Lung (tissue), 11 donors: ENCODE measurements at regions not wholly inside any gene's neighbourhood (a gene's known extent, or its start where the extent isn't known, plus 50 kb on each side); places are given as distances from the start of the nearest gene placed in this dataset.

Experiments used
- ATAC-seq: fragments of 200-7000 bp; cut with Tn5 transposase; one replicate; pipeline ENCODE4 v1.9.1; 2020; ENCODE audit warnings: moderate number of reproducible peaks; ENCODE audit not compliant: insufficient read depth, low FRiP score
- DNase-seq, 3 donors: peaks; one replicate each; pipeline ENCODE4 v3.0.0-alpha.2; 2013 to 2017
- H3K27ac ChIP-seq, 2 donors: one replicate each; pipeline ENCODE4 v1.5.1; 2013; ENCODE audit warnings: mild to moderate bottlenecking in 2 of 2, moderate library complexity in 2 of 2, control low read depth in 1 of 2, inconsistent platforms in 1 of 2, low read depth in 1 of 2, low read length in 1 of 2
- H3K27me3 ChIP-seq, 3 donors: one replicate each; pipeline ENCODE4 v1.5.1; 2013; ENCODE audit warnings: low read length in 2 of 3; ENCODE audit not compliant: control insufficient read depth in 3 of 3, insufficient read depth in 3 of 3
- H3K36me3 ChIP-seq, 4 donors: one replicate each; pipeline ENCODE4 v1.5.1; 2013; ENCODE audit warnings: low read length in 4 of 4, mild to moderate bottlenecking in 1 of 4, moderate library complexity in 1 of 4; ENCODE audit not compliant: control insufficient read depth in 4 of 4, insufficient read depth in 4 of 4
- H3K4me1 ChIP-seq, 5 donors: one replicate each; pipeline ENCODE4 v1.5.1; 2013; ENCODE audit warnings: low read length in 5 of 5, mild to moderate bottlenecking in 2 of 5, moderate library complexity in 1 of 5; ENCODE audit not compliant: control insufficient read depth in 5 of 5, insufficient read depth in 5 of 5
- H3K4me3 ChIP-seq: one replicate; pipeline ENCODE4 v1.5.1; 2013; ENCODE audit warnings: mild to moderate bottlenecking, control low read depth, moderate library complexity
- H3K9ac ChIP-seq, 2 donors: one replicate each; pipeline ENCODE4 v1.5.1; 2013; ENCODE audit warnings: low read length in 2 of 2, control low read depth in 1 of 2; ENCODE audit not compliant: insufficient read depth in 1 of 2
- H3K9me3 ChIP-seq, 4 donors: one replicate each; pipeline ENCODE4 v1.5.1; 2013; ENCODE audit warnings: low read length in 3 of 4, mild to moderate bottlenecking in 1 of 4, moderate library complexity in 1 of 4; ENCODE audit not compliant: control insufficient read depth in 4 of 4, insufficient read depth in 3 of 4
- WGBS, 2 donors: extraction: QIAGEN DNeasy Blood & Tissue Kit; methylation state at CpG; one replicate each; pipeline ENCODE4 v1.1.7; 2013; 5-methylcytosine and 5-hydroxymethylcytosine counted together
- TF ChIP-seq, protein P1 (sequence below): IDR thresholded peaks from 2 replicates; pipeline ENCODE4 v1.5.1; 2012; ENCODE audit warnings: mild to moderate bottlenecking; ENCODE audit errors: control extremely low read depth, extremely low read depth
- donor health status: control.
- donor health status: control.
- donor health status: Bipolar disorder and iron deficiency.
- donor health status: healthy.
- donor health status: DM: yes; HTN: yes; CAD: no.

DNA sequence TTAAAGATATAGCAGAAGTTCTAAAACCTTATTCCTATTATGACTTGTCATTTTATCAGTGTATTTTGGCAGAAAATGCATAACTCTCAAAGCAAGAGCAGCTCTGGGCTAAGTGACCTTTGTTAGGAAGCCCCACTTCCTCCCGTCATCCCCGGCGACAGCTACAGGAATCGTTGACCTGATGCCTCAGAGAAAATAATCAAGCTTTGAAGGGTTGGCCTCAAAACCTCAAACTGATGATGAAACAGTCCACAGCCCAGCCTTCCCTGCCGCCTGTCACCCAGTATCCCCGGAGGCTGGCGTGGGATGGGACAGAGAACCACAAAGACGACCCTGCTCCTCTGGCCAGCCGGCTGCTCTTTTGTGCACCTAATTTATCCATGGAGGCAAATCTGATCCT, 65.3 kb downstream of the KCNF1 start:
- Histone ChIP-seq H3K36me3 (no peaks in the 10 kb centered on the region), H3K4me3 (no peak overlapping the region), H3K27ac (no peak overlapping the region), H3K27me3 (no peaks in the 10 kb centered on the region), H3K9ac (no peak overlapping the region), H3K4me1 (peaks cover 0 to 55% (median 9%) of the 10 kb centered on the region in 5 donors), H3K9me3 (no peaks in the 10 kb centered on the region)
- DNase-seq (peak; percentile 28 to 39 (median 30)), ATAC-seq (no peak)
- TF ChIP-seq, protein P1, sequence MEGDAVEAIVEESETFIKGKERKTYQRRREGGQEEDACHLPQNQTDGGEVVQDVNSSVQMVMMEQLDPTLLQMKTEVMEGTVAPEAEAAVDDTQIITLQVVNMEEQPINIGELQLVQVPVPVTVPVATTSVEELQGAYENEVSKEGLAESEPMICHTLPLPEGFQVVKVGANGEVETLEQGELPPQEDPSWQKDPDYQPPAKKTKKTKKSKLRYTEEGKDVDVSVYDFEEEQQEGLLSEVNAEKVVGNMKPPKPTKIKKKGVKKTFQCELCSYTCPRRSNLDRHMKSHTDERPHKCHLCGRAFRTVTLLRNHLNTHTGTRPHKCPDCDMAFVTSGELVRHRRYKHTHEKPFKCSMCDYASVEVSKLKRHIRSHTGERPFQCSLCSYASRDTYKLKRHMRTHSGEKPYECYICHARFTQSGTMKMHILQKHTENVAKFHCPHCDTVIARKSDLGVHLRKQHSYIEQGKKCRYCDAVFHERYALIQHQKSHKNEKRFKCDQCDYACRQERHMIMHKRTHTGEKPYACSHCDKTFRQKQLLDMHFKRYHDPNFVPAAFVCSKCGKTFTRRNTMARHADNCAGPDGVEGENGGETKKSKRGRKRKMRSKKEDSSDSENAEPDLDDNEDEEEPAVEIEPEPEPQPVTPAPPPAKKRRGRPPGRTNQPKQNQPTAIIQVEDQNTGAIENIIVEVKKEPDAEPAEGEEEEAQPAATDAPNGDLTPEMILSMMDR = no peak
- 8 to 21% methylated on average over 9 of the region's 9 CpGs for WGBS, 2 donors

GRCh38 chr2:10977621-10978020, 65.9 kb downstream of the KCNF1 start:
- Histone ChIP-seq H3K4me1 (peaks cover 0 to 59% (median 9%) of the 10 kb centered on the region in 5 donors), H3K9me3 (no peaks in the 10 kb centered on the region), H3K27ac (no peak overlapping the region), H3K36me3 (no peaks in the 10 kb centered on the region), H3K27me3 (no peaks in the 10 kb centered on the region), H3K9ac (no peak overlapping the region), H3K4me3 (no peak overlapping the region)
- ATAC-seq (no peak), DNase-seq (peak; percentile 45 to 58 (median 56))
- WGBS, 2 donors = 51 to 60% methylated on average over 7 of the region's 7 CpGs
- TF ChIP-seq, protein P1 = no peak

- H3K27me3 ChIP-seq = no peaks in the 10 kb centered on the region
- no peak overlapping the region for H3K4me3 ChIP-seq
- peaks cover 0 to 65% (median 9%) of the 10 kb centered on the region in 5 donors for H3K4me1 ChIP-seq
- no peaks in the 10 kb centered on the region for H3K36me3 ChIP-seq
- DNase-seq (peak in 2 of 3 donors; percentile 39 to 53), ATAC-seq (no peak)
- TF ChIP-seq, protein P1 = no peak
- 75 to 85% methylated on average over 22 of the region's 22 CpGs for WGBS, 2 donors
- no peaks in the 10 kb centered on the region for H3K9me3 ChIP-seq
- no peak overlapping the region for H3K27ac ChIP-seq
- no peak overlapping the region for H3K9ac ChIP-seq
Measured at GRCh38 chr2:10978090-10978670, 66.4 kb downstream of the KCNF1 start.

DNA sequence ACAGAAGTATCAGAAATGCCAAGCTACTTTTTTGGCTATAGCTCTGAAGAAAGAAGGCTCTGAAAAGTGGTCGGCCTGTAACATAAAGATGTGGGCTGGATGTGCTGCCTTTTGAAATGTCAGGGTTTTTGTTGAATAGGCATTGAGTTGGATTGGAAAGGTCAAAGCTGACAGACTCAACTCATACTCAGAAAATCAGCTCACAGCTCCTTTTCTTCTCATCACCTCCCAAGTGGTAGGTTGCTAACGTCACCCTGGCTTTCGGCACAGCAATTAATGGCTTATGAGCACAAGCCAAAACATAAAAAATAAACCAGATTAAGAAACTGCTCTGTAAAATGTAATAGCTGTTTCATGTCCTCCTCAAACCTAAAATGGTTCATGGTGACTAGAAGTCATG, 68.3 kb downstream of the KCNF1 start:
- H3K4me3 ChIP-seq = no peak overlapping the region
- H3K9me3 ChIP-seq = no peaks in the 10 kb centered on the region
- ATAC-seq = no peak
- TF ChIP-seq, protein P1 = no peak
- peaks cover 0 to 83% (median 21%) of the 10 kb centered on the region in 5 donors for H3K4me1 ChIP-seq
- H3K36me3 ChIP-seq = no peaks in the 10 kb centered on the region
- 75 to 86% methylated on average over 3 of the region's 3 CpGs for WGBS, 2 donors
- no peak overlapping the region for H3K9ac ChIP-seq
- no peaks in the 10 kb centered on the region for H3K27me3 ChIP-seq
- peak; percentile 83 to 98 (median 95) for DNase-seq
- H3K27ac ChIP-seq = no peak overlapping the region
